ENCODE measurements at regions not wholly inside any gene's neighbourhood (a gene's known extent, or its start where the extent isn't known, plus 50 kb on each side); places are given as distances from the start of the nearest gene placed in this dataset.

DNA sequence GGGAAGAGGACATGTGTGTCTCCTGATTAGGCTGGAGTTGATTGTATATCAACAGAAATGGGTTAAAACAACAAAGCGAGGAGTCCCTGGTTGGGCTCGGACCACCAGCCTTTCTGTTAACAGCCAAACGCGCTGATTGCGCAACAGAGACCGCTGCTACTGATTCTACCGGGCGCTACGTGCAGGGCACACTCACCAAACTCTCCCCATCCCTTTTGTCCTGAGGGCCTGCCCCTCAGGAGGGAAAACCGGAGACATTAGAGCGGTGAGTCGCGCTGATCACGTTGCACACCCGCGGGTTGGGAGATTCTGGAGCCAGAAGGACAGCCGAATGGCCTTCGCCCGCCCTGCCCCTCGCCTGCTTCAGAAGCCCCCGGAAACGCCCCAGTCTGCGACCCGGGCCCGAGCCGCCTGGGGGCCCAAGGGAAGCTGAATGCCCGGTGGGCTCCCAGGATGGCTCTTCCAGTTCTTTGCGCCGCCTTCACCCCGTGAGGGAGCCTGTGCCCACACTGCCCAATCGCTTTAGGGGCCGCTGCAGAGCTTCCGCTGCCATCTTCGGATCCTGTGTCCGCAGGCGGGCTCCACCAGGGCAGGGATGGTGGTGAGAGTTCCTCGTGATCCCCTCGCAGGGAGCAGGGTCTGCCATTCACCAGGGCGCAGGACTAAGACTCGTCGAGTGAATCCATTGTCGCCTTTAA lies 165.4 kb upstream of the NBPF11 start:
- H3K9me3 ChIP-seq: no peaks in the 10 kb centered on the region
- H3K36me3 ChIP-seq: no peaks in the 10 kb centered on the region
- H3K4me3 ChIP-seq: no peak overlapping the region
- DNase-seq (ENCODE audit: low spot score): no peak
- TF ChIP-seq CTCF (IDR thresholded peaks at IDR 0.05): no peak
- TF ChIP-seq POLR2AphosphoS5 (IDR thresholded peaks at IDR 0.05): no peak
- no peak for TF ChIP-seq POLR2A (IDR thresholded peaks at IDR 0.05)
- no peaks in the 10 kb centered on the region for H3K4me1 ChIP-seq (replicated peaks)
- H3K27me3 ChIP-seq (replicated peaks; ENCODE audit: insufficient read depth): peaks cover 10% of the 10 kb centered on the region
- intact Hi-C loops (cut with DNase I): no loop called here
- H3K27ac ChIP-seq: no peak overlapping the region
- 23% methylated on average over 42 of the region's 42 CpGs for WGBS

GRCh38 chr1:148315071-148315811 lies 163.2 kb upstream of the NBPF11 start:
- H3K36me3 ChIP-seq: no peaks in the 10 kb centered on the region
- intact Hi-C loops (cut with DNase I): no loop called here
- TF ChIP-seq CTCF (IDR thresholded peaks at IDR 0.05) (no peak), POLR2AphosphoS5 (IDR thresholded peaks at IDR 0.05) (no peak), POLR2A (IDR thresholded peaks at IDR 0.05) (no peak)
- no peaks in the 10 kb centered on the region for H3K4me1 ChIP-seq (replicated peaks)
- no peak overlapping the region for H3K27ac ChIP-seq
- no peak for DNase-seq (ENCODE audit: low spot score)
- H3K9me3 ChIP-seq: no peaks in the 10 kb centered on the region
- peaks cover 12% of the 10 kb centered on the region for H3K27me3 ChIP-seq (replicated peaks; ENCODE audit: insufficient read depth)
- H3K4me3 ChIP-seq: no peak overlapping the region
- WGBS: 76% methylated on average over 6 of the region's 6 CpGs

DNA sequence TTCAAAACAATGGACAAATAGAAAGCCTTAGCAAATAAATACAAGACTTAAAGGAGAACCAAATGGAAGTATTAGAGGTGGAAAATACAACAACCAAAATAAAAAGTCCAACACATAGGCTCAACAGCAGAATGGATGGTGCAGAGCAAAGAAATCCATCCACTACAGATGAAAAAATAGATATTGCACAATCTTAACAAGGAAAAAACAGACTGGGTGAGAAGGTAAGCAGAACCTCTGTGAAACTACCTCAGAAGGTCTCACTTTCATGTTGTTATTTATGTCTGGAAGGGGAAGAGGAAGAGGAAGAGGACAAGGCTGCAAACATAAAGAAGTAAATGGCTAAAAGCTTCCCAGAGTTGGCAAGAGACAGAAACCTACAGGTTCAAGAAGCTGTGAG lies 158.7 kb upstream of the NBPF11 start:
- H3K36me3 ChIP-seq: no peaks in the 10 kb centered on the region
- no peak overlapping the region for H3K4me3 ChIP-seq
- H3K27ac ChIP-seq: no peak overlapping the region
- intact Hi-C loops (cut with DNase I): no loop called here
- no peak for DNase-seq (ENCODE audit: low spot score)
- no peaks in the 10 kb centered on the region for H3K9me3 ChIP-seq
- peaks cover 12% of the 10 kb centered on the region for H3K27me3 ChIP-seq (replicated peaks; ENCODE audit: insufficient read depth)
- H3K4me1 ChIP-seq (replicated peaks): no peaks in the 10 kb centered on the region
- TF ChIP-seq POLR2AphosphoS5 (IDR thresholded peaks at IDR 0.05) (no peak), CTCF (IDR thresholded peaks at IDR 0.05) (no peak), POLR2A (IDR thresholded peaks at IDR 0.05) (no peak)

- 10% methylated on average over 32 of the region's 37 CpGs for WGBS
- DNase-seq (ENCODE audit: low spot score): no peak
- Histone ChIP-seq H3K27me3 (replicated peaks; ENCODE audit: insufficient read depth) (peaks cover 12% of the 10 kb centered on the region), H3K4me1 (replicated peaks) (no peaks in the 10 kb centered on the region), H3K9me3 (no peaks in the 10 kb centered on the region), H3K36me3 (no peaks in the 10 kb centered on the region), H3K4me3 (no peak overlapping the region), H3K27ac (no peak overlapping the region)
- no peak for TF ChIP-seq POLR2AphosphoS5 (IDR thresholded peaks at IDR 0.05)
- no peak for TF ChIP-seq POLR2A (IDR thresholded peaks at IDR 0.05)
- no peak for TF ChIP-seq CTCF (IDR thresholded peaks at IDR 0.05)
- intact Hi-C loops (cut with DNase I): no loop called here
Observed at GRCh38 chr1:148309940-148310500, 157.9 kb upstream of the NBPF11 start.

Data from prostate gland (tissue), 2 donors.